K562 (cell line): ENCODE measurements at regions not wholly inside any gene's neighbourhood (a gene's known extent, or its start where the extent isn't known, plus 50 kb on each side); places are given as distances from the start of the nearest gene placed in this dataset.

Experiments
- CC2D1A ChIP-seq: fragments of 450-650 bp; IDR thresholded peaks from 2 replicates; pipeline ENCODE4 v1.6.1; 2017; ENCODE audit warnings: mild to moderate bottlenecking
- ETS2 ChIP-seq: IDR thresholded peaks from 2 replicates; pipeline ENCODE4 v1.6.1; 2016; ENCODE audit warnings: borderline replicate concordance, missing genetic modification characterization, mild to moderate bottlenecking, moderate library complexity, missing compliant biosample characterization; ENCODE audit not compliant: poor library complexity, severe bottlenecking
- REST ChIP-seq, 2 experiments: fragments of 450-650 bp; formaldehyde crosslinking in 1 of 2; IDR thresholded peaks; 2 replicates each; pipeline versions ENCODE4 v1.4.0 to v1.6.1; 2014 to 2020; ENCODE audit warnings: mild to moderate bottlenecking in 2 of 2, borderline replicate concordance in 1 of 2, low read depth in 1 of 2
- RFX1 ChIP-seq: fragments of 450-650 bp; IDR thresholded peaks from 2 replicates; pipeline ENCODE4 v1.6.1; 2016; ENCODE audit warnings: mild to moderate bottlenecking, moderate library complexity
- TRIM28 ChIP-seq: fragments of 450-650 bp; IDR thresholded peaks from 2 replicates; pipeline ENCODE4 v1.6.1; 2017
- ZNF224 ChIP-seq: sonication (generic); formaldehyde crosslinking; IDR thresholded peaks from 2 replicates; pipeline ENCODE4 v1.8.0; 2022; ENCODE audit warnings: mild to moderate bottlenecking, missing genetic modification reagents
- ZNF274 ChIP-seq: IDR thresholded peaks from 2 replicates; pipeline ENCODE4 v1.6.1; 2011; ENCODE audit warnings: low read depth, mild to moderate bottlenecking, low read length, moderate library complexity, borderline replicate concordance

GRCh38 chr4:151960449-151961230 lies 199.8 kb upstream of the GATB start:
- TF ChIP-seq ZNF274 (no peak), CC2D1A (no peak), REST (IDR thresholded peaks at IDR 0.05; ENCODE audit: borderline replicate concordance) (no peak), REST (CRISPR knock-in tag; IDR thresholded peaks at IDR 0.05; ENCODE audit: low read depth) (no peak), ETS2 (tag) (no peak), RFX1 (no peak), TRIM28 (no peak), ZNF224 (CRISPR knock-in tag) (no peak)
